GM12878 (cell line): ENCODE measurements at regions not wholly inside any gene's neighbourhood (a gene's known extent, or its start where the extent isn't known, plus 50 kb on each side); places are given as distances from the start of the nearest gene placed in this dataset.

Experiments
- ATAC-seq: fragments of 200-7000 bp; cut with Tn5 transposase; 3 replicates; pipeline ENCODE4 v1.9.1; 2020; ENCODE audit warnings: mild to moderate bottlenecking, moderate library complexity
- BruUV-seq: library from RNA; stranded (reverse); fragments of 400-500 nt; replicated peaks from 2 replicates; lab custom pipeline; 2021; lab: Mats Ljungman, UMichigan
- CTCF ChIA-PET: fragments of 300-600 bp; sonication (Branson Sonifier 250); formaldehyde crosslinking; extraction: SDS; loops from one replicate; lab custom pipeline; 2021; ENCODE audit warnings: inconsistent platforms; lab: Yijun Ruan, JAX
- POLR2A ChIA-PET: fragments of 350-600 bp; formaldehyde crosslinking; extraction: SDS; loops from one replicate; lab custom pipeline; 2021; ENCODE audit warnings: inconsistent platforms; lab: Charles Lee
- RAD21 ChIA-PET: fragments of 300-600 bp; sonication (Branson Sonifier 250); formaldehyde crosslinking; loops from one replicate; lab custom pipeline; 2023; ENCODE audit warnings: antibody characterized with exemption; ENCODE audit not compliant: unreplicated experiment; lab: Charles Lee
- SMC1A ChIA-PET: fragments of 300-600 bp; sonication (Branson Sonifier 250); formaldehyde crosslinking; loops from one replicate; lab custom pipeline; 2023; ENCODE audit not compliant: unreplicated experiment, uncharacterized antibody; lab: Charles Lee
- DNase-seq: peaks from one replicate; pipeline ENCODE4 v3.0.0-alpha.2; 2011; ENCODE audit warnings: low read depth, low spot score
- FAIRE-seq: peaks from 3 replicates; lab custom pipeline; 2011; peaks lifted over from hg19 to GRCh38; lab: Jason Lieb, UNC
- H2AFZ ChIP-seq: 2 replicates; pipeline ENCODE4 v1.6.0; 2011; ENCODE audit warnings: low read depth, low read length, control low read depth; ENCODE audit not compliant: control insufficient read depth
- H3K27ac ChIP-seq: 2 replicates; pipeline ENCODE4 v1.5.1; 2011; ENCODE audit warnings: control low read depth; ENCODE audit not compliant: control insufficient read depth, insufficient read depth
- H3K27me3 ChIP-seq, 2 experiments: replicated peaks in 1 of 2; 2 replicates each; pipeline versions ENCODE4 v1.6.0 to v1.6.1; 2011; ENCODE audit warnings: low read length in 1 of 2; ENCODE audit not compliant: control insufficient read depth in 2 of 2, insufficient read depth in 2 of 2
- H3K36me3 ChIP-seq, 2 experiments: 2 replicates each; pipeline ENCODE4 v1.5.1; 2011; ENCODE audit warnings: low read length in 1 of 2; ENCODE audit not compliant: control insufficient read depth in 2 of 2, insufficient read depth in 2 of 2
- H3K4me1 ChIP-seq: 2 replicates; pipeline ENCODE4 v1.6.1; 2011; ENCODE audit warnings: mild to moderate bottlenecking, low read length, moderate library complexity, mixed read lengths; ENCODE audit not compliant: control insufficient read depth, insufficient read depth
- H3K4me2 ChIP-seq: 2 replicates; pipeline ENCODE4 v1.6.0; 2011; ENCODE audit warnings: control low read depth; ENCODE audit not compliant: control insufficient read depth, insufficient read depth
- H3K4me3 ChIP-seq: fragments of 200-600 bp; sonication (generic); 2 replicates; pipeline ENCODE4 v1.5.1; 2016
- H3K79me2 ChIP-seq: 2 replicates; pipeline ENCODE4 v1.6.0; 2011; ENCODE audit warnings: low read length; ENCODE audit not compliant: control insufficient read depth, insufficient read depth
- H3K9ac ChIP-seq: 2 replicates; pipeline ENCODE4 v1.8.0; 2011; ENCODE audit warnings: low read length, control low read depth, mixed read lengths; ENCODE audit not compliant: control insufficient read depth, insufficient read depth
- H3K9me3 ChIP-seq: replicated peaks from 3 replicates; pipeline ENCODE4 v1.5.1; 2011; ENCODE audit warnings: mild to moderate bottlenecking, low read length; ENCODE audit not compliant: control insufficient read depth, insufficient read depth
- H4K20me1 ChIP-seq: 2 replicates; pipeline ENCODE4 v1.6.0; 2011; ENCODE audit not compliant: control insufficient read depth, insufficient read depth
- CEBPB ChIP-seq, 2 experiments: fragments of 150-350 bp in 1 of 2; IDR thresholded peaks; 2 replicates each; pipeline ENCODE4 v1.6.1; 2012 to 2014; ENCODE audit warnings: low read depth in 2 of 2, low read length in 2 of 2, borderline replicate concordance in 1 of 2, inconsistent platforms in 1 of 2
- CREM ChIP-seq: IDR thresholded peaks from 2 replicates; pipeline ENCODE4 v1.6.1; 2014; ENCODE audit warnings: antibody characterized with exemption, low read depth
- ESRRA ChIP-seq: IDR thresholded peaks from 2 replicates; pipeline ENCODE4 v1.6.1; 2012; ENCODE audit warnings: mild to moderate bottlenecking, low read length, improper control_type of control experiment
- IKZF1 ChIP-seq: fragments of 450-650 bp; conservative IDR thresholded peaks from 2 replicates; pipeline ENCODE4 v1.6.1; 2017; ENCODE audit warnings: antibody characterized with exemption, mild to moderate bottlenecking
- KAT2A ChIP-seq: conservative IDR thresholded peaks from 2 replicates; pipeline ENCODE4 v1.6.1; 2011; ENCODE audit warnings: low read depth, low read length; ENCODE audit not compliant: control insufficient read depth
- MYB ChIP-seq: fragments of 150-350 bp; IDR thresholded peaks from 2 replicates; pipeline ENCODE4 v1.6.1; 2014; ENCODE audit warnings: mild to moderate bottlenecking, low read depth, low read length, borderline replicate concordance
- STAT3 ChIP-seq: IDR thresholded peaks from 2 replicates; pipeline ENCODE4 v1.6.1; 2011; ENCODE audit warnings: low read depth, low read length, improper control_type of control experiment
- ZBED1 ChIP-seq: IDR thresholded peaks from 2 replicates; pipeline ENCODE4 v1.6.1; 2016; ENCODE audit warnings: borderline replicate concordance
- WGBS: methylation state at CpG from one replicate; pipeline ENCODE4 v1.1.6; 2016; ENCODE audit warnings: low lambda C conversion rate; ENCODE audit not compliant: insufficient replicate concordance, insufficient coverage; ENCODE audit errors: missing lambda C conversion rate; 5-methylcytosine and 5-hydroxymethylcytosine counted together
- in situ Hi-C: fragments of 300-500 bp; cut with MboI; formaldehyde crosslinking; loops from 9 replicates; pipeline ENCODE4 v1.14.3; 2018; ENCODE audit warnings: mixed read lengths
- intact Hi-C: fragments of 100-400 bp; cut with micrococcal nuclease; formaldehyde crosslinking; loops from one replicate; pipeline ENCODE4 v1.14.2; 2022; ENCODE audit not compliant: unreplicated experiment
- TF ChIP-seq, protein P1 (sequence below): IDR thresholded peaks from 2 replicates; pipeline ENCODE4 v1.6.1; 2012; ENCODE audit warnings: low read length, inconsistent platforms

DNA sequence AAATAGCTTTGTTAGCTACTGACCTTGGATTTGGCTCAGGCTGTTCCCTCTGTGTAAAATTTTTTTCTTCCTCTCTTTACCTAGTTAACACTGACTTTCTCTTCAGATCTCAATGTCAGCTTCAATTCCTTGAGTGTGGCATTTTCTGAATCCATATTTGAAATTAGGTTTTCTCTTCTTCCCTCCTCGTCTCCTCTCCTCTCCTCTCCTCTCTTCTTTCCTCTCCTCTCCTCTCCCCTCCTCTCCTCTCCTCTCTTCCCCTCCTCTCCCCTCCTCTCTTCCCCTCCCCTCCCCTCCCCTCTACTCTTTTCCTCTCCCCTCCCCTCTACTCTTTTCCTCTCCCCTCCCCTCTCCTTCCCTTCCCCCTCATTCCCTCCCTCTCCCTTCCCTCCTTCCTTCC is 453.3 kb downstream of the BMP2 start:
- no peaks in the 10 kb centered on the region for H3K79me2 ChIP-seq
- FAIRE-seq (no peak), DNase-seq (no peak), ATAC-seq (no peak)
- no peak overlapping the region for H2AFZ ChIP-seq
- no peaks in the 10 kb centered on the region for H4K20me1 ChIP-seq
- H3K4me2 ChIP-seq = no peak overlapping the region
- no peaks in the 10 kb centered on the region for H3K27me3 ChIP-seq
- BruUV-seq = no TSS peak
- H3K9ac ChIP-seq = no peak overlapping the region
- in situ Hi-C loops (no loop called here), intact Hi-C loops (no loop called here)
- ChIA-PET RAD21 (no interaction called here), CTCF (interaction anchor here (1.0 kb wide), 2 partner anchors 21 to 65 kb away, joined by 3 to 4 read pairs; no protein-coding TSS in a partner anchor), SMC1A (interaction anchor here (0.8 to 1.1 kb wide), 4 partner anchors 8 to 409 kb away, joined by 3 to 5 read pairs (median 4); no protein-coding TSS in a partner anchor), POLR2A (no interaction called here)
- H3K4me1 ChIP-seq = no peaks in the 10 kb centered on the region
- no peaks in the 10 kb centered on the region for H3K9me3 ChIP-seq
- no peak overlapping the region for H3K4me3 ChIP-seq
- 17% methylated on average over 1 of the region's 1 CpG for WGBS
- TF ChIP-seq, protein P1, sequence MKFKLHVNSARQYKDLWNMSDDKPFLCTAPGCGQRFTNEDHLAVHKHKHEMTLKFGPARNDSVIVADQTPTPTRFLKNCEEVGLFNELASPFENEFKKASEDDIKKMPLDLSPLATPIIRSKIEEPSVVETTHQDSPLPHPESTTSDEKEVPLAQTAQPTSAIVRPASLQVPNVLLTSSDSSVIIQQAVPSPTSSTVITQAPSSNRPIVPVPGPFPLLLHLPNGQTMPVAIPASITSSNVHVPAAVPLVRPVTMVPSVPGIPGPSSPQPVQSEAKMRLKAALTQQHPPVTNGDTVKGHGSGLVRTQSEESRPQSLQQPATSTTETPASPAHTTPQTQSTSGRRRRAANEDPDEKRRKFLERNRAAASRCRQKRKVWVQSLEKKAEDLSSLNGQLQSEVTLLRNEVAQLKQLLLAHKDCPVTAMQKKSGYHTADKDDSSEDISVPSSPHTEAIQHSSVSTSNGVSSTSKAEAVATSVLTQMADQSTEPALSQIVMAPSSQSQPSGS = no peak
- no peak for TF ChIP-seq KAT2A
- no peak for TF ChIP-seq STAT3
- TF ChIP-seq ZBED1 = no peak
- no peak for TF ChIP-seq MYB
- no peak for TF ChIP-seq IKZF1
- no peak for TF ChIP-seq CREM
- TF ChIP-seq CEBPB (IDR thresholded peaks at IDR 0.05; ENCODE audit: borderline replicate concordance in 1 of 2, low read depth in 2 of 2, low read length in 2 of 2) = no peak
- TF ChIP-seq ESRRA = no peak
- no peak overlapping the region for H3K27ac ChIP-seq
- no peaks in the 10 kb centered on the region for H3K36me3 ChIP-seq
